Tibial nerve (tissue), 3 donors: ENCODE measurements at regions not wholly inside any gene's neighbourhood (a gene's known extent, or its start where the extent isn't known, plus 50 kb on each side); places are given as distances from the start of the nearest gene placed in this dataset.

Experiments used
- POLR2A ChIP-seq, 2 donors: fragments of 450-650 bp; IDR thresholded peaks; one replicate each; pipeline ENCODE4 v1.6.1; 2017; ENCODE audit warnings: antibody characterized with exemption in 2 of 2, mild to moderate bottlenecking in 2 of 2, moderate library complexity in 2 of 2
- TF ChIP-seq, protein P1 (sequence below), 5 experiments: fragments of 200-600 bp in 3 of 5; fragments of 450-650 bp in 2 of 5; sonication (generic) in 3 of 5; IDR thresholded peaks; one replicate each; pipeline ENCODE4 v1.5.1; 2016 to 2019; ENCODE audit warnings: antibody characterized with exemption in 5 of 5, mild to moderate bottlenecking in 3 of 5, moderate library complexity in 2 of 5

- TF ChIP-seq, protein P1, sequence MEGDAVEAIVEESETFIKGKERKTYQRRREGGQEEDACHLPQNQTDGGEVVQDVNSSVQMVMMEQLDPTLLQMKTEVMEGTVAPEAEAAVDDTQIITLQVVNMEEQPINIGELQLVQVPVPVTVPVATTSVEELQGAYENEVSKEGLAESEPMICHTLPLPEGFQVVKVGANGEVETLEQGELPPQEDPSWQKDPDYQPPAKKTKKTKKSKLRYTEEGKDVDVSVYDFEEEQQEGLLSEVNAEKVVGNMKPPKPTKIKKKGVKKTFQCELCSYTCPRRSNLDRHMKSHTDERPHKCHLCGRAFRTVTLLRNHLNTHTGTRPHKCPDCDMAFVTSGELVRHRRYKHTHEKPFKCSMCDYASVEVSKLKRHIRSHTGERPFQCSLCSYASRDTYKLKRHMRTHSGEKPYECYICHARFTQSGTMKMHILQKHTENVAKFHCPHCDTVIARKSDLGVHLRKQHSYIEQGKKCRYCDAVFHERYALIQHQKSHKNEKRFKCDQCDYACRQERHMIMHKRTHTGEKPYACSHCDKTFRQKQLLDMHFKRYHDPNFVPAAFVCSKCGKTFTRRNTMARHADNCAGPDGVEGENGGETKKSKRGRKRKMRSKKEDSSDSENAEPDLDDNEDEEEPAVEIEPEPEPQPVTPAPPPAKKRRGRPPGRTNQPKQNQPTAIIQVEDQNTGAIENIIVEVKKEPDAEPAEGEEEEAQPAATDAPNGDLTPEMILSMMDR (IDR thresholded peaks at IDR 0.05), result no peak
- no peak for TF ChIP-seq POLR2A (IDR thresholded peaks at IDR 0.05)
Measured at GRCh38 chr18:30915336-30915988, 127.1 kb downstream of the DSC3 start.
